GM21360 (cell line): ENCODE measurements at regions not wholly inside any gene's neighbourhood (a gene's known extent, or its start where the extent isn't known, plus 50 kb on each side); places are given as distances from the start of the nearest gene placed in this dataset.
"Not testable (repeated sequence)": the region's sequence is repeated elsewhere in the genome, so short reads cannot be mapped to it uniquely, and the experiment has no call there.

ENCODE experiments used
- ATAC-seq: cut with Tn5 transposase; IDR thresholded peaks from one replicate; pipeline ENCODE4 v1.9.1; 2021; ENCODE audit warnings: mild to moderate bottlenecking, moderate library complexity; ENCODE audit not compliant: unreplicated experiment

- no peak for ATAC-seq
Measured at GRCh38 chr11:112533682-112534081, 273.0 kb upstream of the PLET1 start.

- no peak for ATAC-seq
Measured at GRCh38 chr11:112534208-112534607, 273.5 kb upstream of the PLET1 start.

GRCh38 chr11:112537026-112537425 is 276.4 kb upstream of the PLET1 start:
- no peak for ATAC-seq

GRCh38 chr11:112537846-112538330 is 277.2 kb upstream of the PLET1 start:
- ATAC-seq = no peak

- no peak for ATAC-seq
Measured at GRCh38 chr11:112538534-112539280, 278.0 kb upstream of the PLET1 start.

- ATAC-seq = not testable (repeated sequence)
Measured at GRCh38 chr11:112539281-112539555, 278.6 kb upstream of the PLET1 start.

GRCh38 chr11:112539741-112540140 is 279.1 kb upstream of the PLET1 start:
- ATAC-seq = no peak

- ATAC-seq = no peak
Measured at GRCh38 chr11:112540261-112540660, 279.6 kb upstream of the PLET1 start.

GRCh38 chr11:112541140-112542046 is 280.7 kb upstream of the PLET1 start:
- ATAC-seq = no peak

- ATAC-seq = no peak
Measured at GRCh38 chr11:112542479-112542878, 281.8 kb upstream of the PLET1 start.

- no peak for ATAC-seq
Measured at GRCh38 chr11:112543390-112543789, 282.7 kb upstream of the PLET1 start.

GRCh38 chr11:112548641-112549040 is 288.0 kb upstream of the PLET1 start:
- no peak for ATAC-seq

- no peak for ATAC-seq
Measured at GRCh38 chr11:112553205-112553731, 292.6 kb upstream of the PLET1 start.

GRCh38 chr11:112554586-112554985 is 293.9 kb upstream of the PLET1 start:
- ATAC-seq = no peak

- no peak for ATAC-seq
Measured at GRCh38 chr11:112555491-112556364, 295.1 kb upstream of the PLET1 start.

GRCh38 chr11:112558691-112559090 is 298.0 kb upstream of the PLET1 start:
- ATAC-seq = no peak

GRCh38 chr11:112563808-112564207 is 303.1 kb upstream of the PLET1 start:
- no peak for ATAC-seq

- ATAC-seq = no peak
Measured at GRCh38 chr11:112564228-112564955, 303.7 kb upstream of the PLET1 start.

- no peak for ATAC-seq
Measured at GRCh38 chr11:112565551-112565950, 304.9 kb upstream of the PLET1 start.

- no peak for ATAC-seq
Measured at GRCh38 chr11:112566124-112566523, 305.5 kb upstream of the PLET1 start.
